GM12874 (cell line): ENCODE measurements at regions not wholly inside any gene's neighbourhood (a gene's known extent, or its start where the extent isn't known, plus 50 kb on each side); places are given as distances from the start of the nearest gene placed in this dataset.

ENCODE experiments used
- TF ChIP-seq, protein P1 (sequence below): IDR thresholded peaks from 2 replicates; pipeline ENCODE4 v1.5.1; 2011; ENCODE audit warnings: low read depth, mild to moderate bottlenecking, control low read depth, low read length, moderate library complexity; ENCODE audit not compliant: insufficient read depth

DNA sequence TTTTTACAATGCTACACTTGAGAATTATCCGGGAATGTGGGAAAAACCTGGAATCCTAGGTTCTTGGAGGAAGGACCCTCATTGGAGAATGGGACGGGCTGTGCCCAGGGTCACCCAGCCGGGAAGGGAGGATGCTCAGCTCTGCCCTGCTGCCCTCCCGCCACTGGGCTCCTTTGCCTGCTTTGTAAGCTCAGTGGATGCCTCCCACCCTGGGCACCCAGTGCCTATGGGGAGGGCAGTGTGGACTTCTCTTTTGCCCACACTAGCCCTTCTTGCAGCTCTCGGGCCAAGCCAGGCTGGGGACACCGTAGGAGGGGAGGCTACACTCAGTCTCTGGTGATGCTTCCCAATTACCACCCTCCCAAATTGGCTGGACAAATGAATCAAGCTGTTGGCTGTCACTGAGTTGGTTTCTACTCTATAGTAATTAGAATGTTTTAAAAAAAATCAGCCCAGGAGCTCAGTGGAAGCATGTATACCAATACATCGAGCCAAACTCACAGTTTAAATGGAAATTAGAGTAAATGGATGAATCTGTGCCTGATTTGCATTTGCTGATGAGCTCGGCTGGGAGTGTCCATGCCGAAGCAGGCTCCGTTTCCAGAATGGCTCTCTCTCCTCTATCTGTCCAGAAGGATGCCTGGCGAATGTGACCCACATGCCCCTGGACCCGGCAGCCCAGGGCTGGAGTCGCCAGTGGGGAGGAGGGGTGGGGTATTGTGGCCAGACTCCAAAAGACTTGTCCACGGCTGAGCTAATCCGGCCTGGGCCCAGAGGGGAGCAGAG is 317.0 kb downstream of the CTTN start:
- TF ChIP-seq, protein P1, sequence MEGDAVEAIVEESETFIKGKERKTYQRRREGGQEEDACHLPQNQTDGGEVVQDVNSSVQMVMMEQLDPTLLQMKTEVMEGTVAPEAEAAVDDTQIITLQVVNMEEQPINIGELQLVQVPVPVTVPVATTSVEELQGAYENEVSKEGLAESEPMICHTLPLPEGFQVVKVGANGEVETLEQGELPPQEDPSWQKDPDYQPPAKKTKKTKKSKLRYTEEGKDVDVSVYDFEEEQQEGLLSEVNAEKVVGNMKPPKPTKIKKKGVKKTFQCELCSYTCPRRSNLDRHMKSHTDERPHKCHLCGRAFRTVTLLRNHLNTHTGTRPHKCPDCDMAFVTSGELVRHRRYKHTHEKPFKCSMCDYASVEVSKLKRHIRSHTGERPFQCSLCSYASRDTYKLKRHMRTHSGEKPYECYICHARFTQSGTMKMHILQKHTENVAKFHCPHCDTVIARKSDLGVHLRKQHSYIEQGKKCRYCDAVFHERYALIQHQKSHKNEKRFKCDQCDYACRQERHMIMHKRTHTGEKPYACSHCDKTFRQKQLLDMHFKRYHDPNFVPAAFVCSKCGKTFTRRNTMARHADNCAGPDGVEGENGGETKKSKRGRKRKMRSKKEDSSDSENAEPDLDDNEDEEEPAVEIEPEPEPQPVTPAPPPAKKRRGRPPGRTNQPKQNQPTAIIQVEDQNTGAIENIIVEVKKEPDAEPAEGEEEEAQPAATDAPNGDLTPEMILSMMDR, result no peak

DNA sequence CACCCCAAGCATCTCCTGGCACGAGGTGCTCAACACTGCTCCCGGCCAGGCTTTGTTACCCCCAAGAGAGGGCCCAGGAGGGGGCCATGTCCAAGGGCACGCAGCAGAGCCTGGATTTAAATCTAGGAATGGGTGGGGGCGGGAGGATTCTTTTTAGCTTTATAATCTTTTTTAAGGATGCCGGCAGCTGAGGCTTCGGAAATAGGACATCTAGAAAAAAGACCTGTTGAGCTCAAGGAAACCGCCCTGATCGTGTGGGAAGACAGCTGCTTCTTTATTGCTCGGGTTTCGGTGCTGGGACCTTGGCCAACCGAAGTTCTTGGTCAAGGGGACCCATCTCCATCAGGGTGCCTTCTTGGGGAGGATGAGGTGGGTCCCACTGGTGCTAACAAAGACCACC is 317.9 kb downstream of the CTTN start:
- TF ChIP-seq, protein P1, result no peak

DNA sequence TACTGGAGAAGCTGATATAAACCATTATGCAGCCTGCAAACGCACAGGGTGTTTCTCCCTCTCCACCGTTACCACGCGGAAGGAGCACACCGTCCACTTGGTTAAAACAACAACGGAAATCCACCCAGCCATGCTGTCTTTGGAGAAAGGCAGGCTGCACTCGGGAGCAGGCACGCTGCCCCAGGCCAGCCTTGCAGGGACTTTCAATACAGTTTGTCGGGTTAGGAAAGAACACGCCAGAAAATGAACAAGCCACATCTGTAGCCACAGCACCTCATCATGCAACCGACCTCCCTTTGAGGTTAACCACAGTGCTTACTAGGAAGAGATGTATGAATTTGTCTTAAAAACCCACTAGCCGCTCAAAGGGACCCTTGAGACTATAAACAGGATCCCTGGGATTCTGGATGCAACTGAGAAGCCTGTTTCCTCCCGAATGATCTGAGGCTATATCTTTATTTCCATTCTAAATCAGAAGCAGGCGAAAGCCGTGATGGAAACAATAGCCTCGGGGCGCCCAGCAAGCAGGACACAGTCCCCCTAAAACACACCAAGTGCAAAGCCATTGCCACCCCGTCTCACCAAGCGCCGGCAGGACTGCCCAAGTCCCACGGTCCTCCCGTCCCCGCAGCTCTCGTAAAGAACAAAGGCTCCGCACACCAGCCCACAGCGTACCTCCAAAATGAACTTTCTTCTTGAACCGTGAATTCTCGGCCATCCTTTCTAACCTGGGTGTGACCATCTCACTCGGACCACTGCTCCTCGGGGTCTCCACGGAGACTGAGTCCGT is 318.9 kb downstream of the CTTN start:
- TF ChIP-seq, protein P1, result no peak

DNA sequence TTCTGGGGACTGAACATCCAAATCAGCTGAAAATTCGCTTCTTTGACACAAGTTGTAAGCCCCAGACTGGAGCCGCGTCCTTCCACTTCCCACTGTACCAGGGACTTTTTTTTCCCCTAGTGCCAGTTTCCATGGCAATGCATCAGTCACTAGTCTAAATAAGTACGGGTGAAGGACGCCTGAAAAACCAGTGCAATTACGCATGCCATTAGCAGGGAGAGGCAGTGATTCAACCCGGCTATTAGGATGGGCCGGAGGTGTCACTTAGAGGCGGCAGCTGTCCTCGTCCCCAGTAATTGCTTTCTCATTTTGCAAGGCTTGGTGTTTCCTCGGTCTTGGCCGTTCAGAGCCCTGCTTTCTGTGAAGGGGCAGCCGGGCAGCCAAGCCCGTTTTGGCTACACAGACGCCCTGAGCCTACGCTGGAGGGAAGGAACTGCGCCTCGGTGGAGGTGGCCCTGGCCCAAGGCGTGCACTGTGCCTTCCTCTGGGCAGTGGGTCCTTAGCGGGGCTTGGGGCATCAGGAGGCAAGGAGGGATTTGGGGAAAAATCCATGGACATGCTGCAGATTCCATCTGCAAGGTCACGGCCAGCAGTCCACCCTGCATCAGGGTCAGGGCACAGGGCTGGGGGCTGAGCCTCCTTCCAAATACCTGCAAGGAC is 319.7 kb downstream of the CTTN start:
- TF ChIP-seq, protein P1, result no peak

DNA sequence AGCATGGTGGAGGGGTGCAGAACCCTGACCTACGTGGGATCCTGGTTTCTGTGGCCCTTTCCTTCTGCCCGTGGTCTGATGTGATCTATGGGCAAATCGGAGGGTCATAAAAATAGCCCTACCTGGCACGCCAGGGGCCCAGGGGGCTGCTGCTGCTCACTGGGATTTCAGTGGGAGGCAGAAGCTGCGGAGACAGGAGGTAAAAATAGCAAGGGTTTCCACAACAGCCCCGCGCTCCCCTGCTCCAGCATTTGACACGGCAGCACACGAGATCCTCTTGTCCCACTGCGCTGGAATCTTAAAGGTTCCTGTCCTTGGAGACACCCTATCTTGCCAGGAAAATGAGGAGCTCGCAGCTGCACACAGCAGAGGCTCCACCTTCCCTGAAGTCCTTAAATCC is 321.2 kb downstream of the CTTN start:
- TF ChIP-seq, protein P1, result no peak

DNA sequence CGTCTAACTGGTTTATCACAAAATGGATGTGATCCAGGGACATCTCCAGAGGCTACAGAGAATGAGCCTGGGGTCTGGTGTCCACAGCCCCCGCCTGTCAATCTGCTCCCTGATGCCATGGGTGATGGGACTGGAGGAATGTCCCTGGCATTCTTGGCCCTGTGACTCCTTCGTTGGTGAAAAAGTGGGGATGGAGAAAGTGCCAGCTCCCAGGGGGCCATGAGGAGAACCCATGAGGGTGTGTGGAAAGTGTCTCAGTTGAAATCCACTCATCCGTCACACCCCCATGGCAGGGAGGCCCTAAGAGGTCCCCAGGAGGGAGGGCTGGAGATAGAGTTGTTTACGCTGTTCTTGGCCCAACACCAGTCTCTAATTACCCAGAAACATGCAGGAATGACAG is 322.0 kb downstream of the CTTN start:
- TF ChIP-seq, protein P1, result no peak

DNA sequence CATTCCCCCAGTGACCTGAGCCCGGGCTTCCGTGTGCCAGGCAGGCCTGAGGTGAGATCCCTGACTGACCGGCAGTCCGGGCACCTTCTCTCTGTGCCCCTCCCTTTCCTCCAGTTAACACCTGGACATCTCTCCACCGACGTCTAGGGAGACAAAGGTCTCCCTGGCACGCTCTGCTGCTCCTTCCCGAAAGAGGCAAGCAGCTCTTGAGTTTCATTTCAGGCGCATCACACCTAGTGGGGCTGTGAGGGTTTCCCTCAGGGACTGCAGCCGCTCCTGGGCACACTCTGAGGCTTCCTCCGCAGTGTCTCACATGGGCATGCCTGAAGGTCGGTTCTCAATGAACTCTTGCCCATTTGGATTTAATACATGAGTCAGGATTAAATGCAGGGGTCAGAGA is 322.7 kb downstream of the CTTN start:
- TF ChIP-seq, protein P1, result no peak
